Keratinocyte (primary cell): ENCODE measurements at regions not wholly inside any gene's neighbourhood (a gene's known extent, or its start where the extent isn't known, plus 50 kb on each side); places are given as distances from the start of the nearest gene placed in this dataset.

Experiments used
- DNase-seq: peaks from one replicate; pipeline ENCODE4 v3.0.0-alpha.2; 2011; ENCODE audit warnings: low read depth, missing footprints, low spot score
- FAIRE-seq: peaks from 2 replicates; lab custom pipeline; 2011; peaks lifted over from hg19 to GRCh38; lab: Jason Lieb, UNC
- H2AFZ ChIP-seq: 2 replicates; pipeline ENCODE4 v1.6.0; 2012; ENCODE audit warnings: low read length, control low read depth, inconsistent platforms; ENCODE audit not compliant: control insufficient read depth
- H3K27ac ChIP-seq: 2 replicates; pipeline ENCODE4 v1.5.1; 2011; ENCODE audit warnings: low read length; ENCODE audit not compliant: control insufficient read depth, insufficient read depth
- H3K27me3 ChIP-seq: 3 replicates; pipeline ENCODE4 v1.6.0; 2011; ENCODE audit warnings: low read length; ENCODE audit not compliant: control insufficient read depth, insufficient read depth; ENCODE audit errors: extremely low read depth
- H3K36me3 ChIP-seq, 2 experiments: 2 replicates in 1 of 2; 3 replicates in 1 of 2; pipeline ENCODE4 v1.5.1; 2011; ENCODE audit warnings: low read length in 2 of 2, mild to moderate bottlenecking in 1 of 2; ENCODE audit not compliant: control insufficient read depth in 2 of 2, insufficient read depth in 2 of 2; ENCODE audit errors: extremely low read depth in 1 of 2
- H3K4me1 ChIP-seq: 3 replicates; pipeline ENCODE4 v1.5.1; 2011; ENCODE audit warnings: low read length; ENCODE audit not compliant: control insufficient read depth, insufficient read depth; ENCODE audit errors: extremely low read depth
- H3K4me2 ChIP-seq: 3 replicates; pipeline ENCODE4 v1.6.0; 2011; ENCODE audit warnings: low read depth, low read length; ENCODE audit not compliant: control insufficient read depth, insufficient read depth; ENCODE audit errors: extremely low read depth
- H3K4me3 ChIP-seq, 3 experiments: fragments of 200-600 bp in 1 of 3; sonication (generic) in 1 of 3; 2 replicates in 2 of 3; 3 replicates in 1 of 3; pipeline ENCODE4 v1.5.1; 2011 to 2016; ENCODE audit warnings: low read length in 3 of 3, mild to moderate bottlenecking in 3 of 3, control low read depth in 2 of 3, inconsistent platforms in 1 of 3, low read depth in 1 of 3, mixed read lengths in 1 of 3, mixed run types in 1 of 3, moderate library complexity in 1 of 3; ENCODE audit not compliant: control insufficient read depth in 2 of 3, insufficient read depth in 2 of 3; ENCODE audit errors: extremely low read depth in 1 of 3
- H3K79me2 ChIP-seq: 2 replicates; pipeline ENCODE4 v1.6.0; 2012; ENCODE audit warnings: low read length; ENCODE audit not compliant: control insufficient read depth, insufficient read depth
- H3K9ac ChIP-seq: 3 replicates; pipeline ENCODE4 v1.6.0; 2011; ENCODE audit warnings: low read length; ENCODE audit not compliant: control insufficient read depth, insufficient read depth; ENCODE audit errors: extremely low read depth
- H3K9me1 ChIP-seq: 3 replicates; pipeline ENCODE4 v1.6.0; 2011; ENCODE audit warnings: low read length; ENCODE audit not compliant: control insufficient read depth, insufficient read depth; ENCODE audit errors: extremely low read depth
- H3K9me3 ChIP-seq: 2 replicates; pipeline ENCODE4 v1.5.1; 2012; ENCODE audit warnings: low read depth, low read length; ENCODE audit not compliant: control insufficient read depth
- H4K20me1 ChIP-seq: 3 replicates; pipeline ENCODE4 v1.6.0; 2011; ENCODE audit warnings: low read length; ENCODE audit not compliant: control insufficient read depth, insufficient read depth; ENCODE audit errors: extremely low read depth
- EZH2 ChIP-seq: IDR thresholded peaks from one replicate; pipeline ENCODE4 v1.6.1; 2012; ENCODE audit warnings: inconsistent platforms, mild to moderate bottlenecking, low read length, moderate library complexity
- dilution Hi-C: fragments of 300-500 bp; cut with MboI; formaldehyde crosslinking; loops from one replicate; pipeline ENCODE4 v1.7.0; 2020; ENCODE audit warnings: low sequenced_read_pairs; ENCODE audit not compliant: extremely low pct_ligation_motif_present
- TF ChIP-seq, protein P1 (sequence below), 3 experiments: IDR thresholded peaks in 1 of 3; conservative IDR thresholded peaks in 1 of 3; optimal IDR thresholded peaks in 1 of 3; 2 replicates in 2 of 3; 3 replicates in 1 of 3; pipeline versions ENCODE3 to v1.5.1; 2011; ENCODE audit warnings: low read length in 3 of 3, mild to moderate bottlenecking in 3 of 3, moderate library complexity in 2 of 3, control low read depth in 1 of 3, inconsistent platforms in 1 of 3; ENCODE audit not compliant: insufficient read depth in 2 of 3; ENCODE audit errors: extremely low read depth in 1 of 3

DNA sequence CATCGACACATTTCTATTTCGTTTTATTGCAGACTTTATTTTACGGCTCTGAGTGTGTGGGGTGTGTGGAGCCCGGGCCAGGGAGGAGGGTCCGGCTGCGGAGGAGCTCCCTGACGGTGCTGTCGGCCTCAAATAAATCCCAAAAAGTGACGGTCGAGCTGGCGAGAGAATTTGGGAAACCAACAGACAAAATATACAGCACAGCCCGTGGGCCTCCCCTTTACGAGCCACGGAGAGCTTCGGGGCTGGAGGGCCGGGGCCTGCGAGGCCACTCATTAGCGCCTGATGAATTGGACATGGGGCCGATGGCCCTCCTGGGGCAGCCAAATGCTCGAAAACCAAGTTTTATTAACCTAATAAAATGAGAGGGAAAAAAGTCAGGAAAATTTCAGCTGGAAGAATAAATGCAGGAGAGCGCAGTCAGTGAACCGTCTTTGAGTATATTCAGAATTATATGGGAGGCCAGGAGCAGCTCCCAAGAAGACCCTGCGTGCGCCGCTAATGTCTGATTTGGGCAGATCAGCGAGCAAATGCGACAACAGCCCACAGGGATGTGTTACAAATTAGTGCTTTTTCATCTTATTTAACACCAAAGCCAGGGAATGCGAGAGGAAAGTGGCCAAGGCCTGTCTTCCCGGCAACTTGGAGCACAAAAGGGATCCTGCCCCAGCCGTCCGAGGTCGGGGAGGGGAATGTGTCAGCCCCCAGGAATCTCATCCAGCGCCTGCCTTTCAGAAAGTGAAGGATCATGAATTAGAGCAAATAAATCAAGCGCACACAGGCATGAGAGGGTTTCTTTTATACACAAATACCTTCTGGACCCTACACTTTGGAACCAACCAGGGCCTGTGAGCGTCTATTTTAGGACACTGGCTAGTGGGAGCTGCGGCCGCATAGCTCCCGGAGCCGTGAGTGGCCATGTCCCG lies 249.1 kb downstream of the C16orf95 start:
- dilution Hi-C loops, result no loop called here
- H2AFZ ChIP-seq, result no peak overlapping the region
- no peak for FAIRE-seq
- no peaks in the 10 kb centered on the region for H3K36me3 ChIP-seq
- no peaks in the 10 kb centered on the region for H4K20me1 ChIP-seq
- TF ChIP-seq, protein P1, sequence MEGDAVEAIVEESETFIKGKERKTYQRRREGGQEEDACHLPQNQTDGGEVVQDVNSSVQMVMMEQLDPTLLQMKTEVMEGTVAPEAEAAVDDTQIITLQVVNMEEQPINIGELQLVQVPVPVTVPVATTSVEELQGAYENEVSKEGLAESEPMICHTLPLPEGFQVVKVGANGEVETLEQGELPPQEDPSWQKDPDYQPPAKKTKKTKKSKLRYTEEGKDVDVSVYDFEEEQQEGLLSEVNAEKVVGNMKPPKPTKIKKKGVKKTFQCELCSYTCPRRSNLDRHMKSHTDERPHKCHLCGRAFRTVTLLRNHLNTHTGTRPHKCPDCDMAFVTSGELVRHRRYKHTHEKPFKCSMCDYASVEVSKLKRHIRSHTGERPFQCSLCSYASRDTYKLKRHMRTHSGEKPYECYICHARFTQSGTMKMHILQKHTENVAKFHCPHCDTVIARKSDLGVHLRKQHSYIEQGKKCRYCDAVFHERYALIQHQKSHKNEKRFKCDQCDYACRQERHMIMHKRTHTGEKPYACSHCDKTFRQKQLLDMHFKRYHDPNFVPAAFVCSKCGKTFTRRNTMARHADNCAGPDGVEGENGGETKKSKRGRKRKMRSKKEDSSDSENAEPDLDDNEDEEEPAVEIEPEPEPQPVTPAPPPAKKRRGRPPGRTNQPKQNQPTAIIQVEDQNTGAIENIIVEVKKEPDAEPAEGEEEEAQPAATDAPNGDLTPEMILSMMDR (optimal IDR thresholded peaks at IDR 0.05 in 1 of 3, IDR thresholded peaks at IDR 0.05 in 1 of 3, conservative IDR thresholded peaks at IDR 0.05 in 1 of 3; ENCODE audit: extremely low read depth in 1 of 3, insufficient read depth in 2 of 3, low read length in 3 of 3), result no peak
- TF ChIP-seq EZH2, result no peak
- no peak overlapping the region for H3K4me3 ChIP-seq
- H3K27me3 ChIP-seq, result no peaks in the 10 kb centered on the region
- H3K9ac ChIP-seq, result no peak overlapping the region
- H3K4me2 ChIP-seq, result no peak overlapping the region
- no peaks in the 10 kb centered on the region for H3K9me3 ChIP-seq
- no peaks in the 10 kb centered on the region for H3K79me2 ChIP-seq
- H3K4me1 ChIP-seq, result no peaks in the 10 kb centered on the region
- H3K9me1 ChIP-seq, result no peaks in the 10 kb centered on the region
- DNase-seq, result no peak
- H3K27ac ChIP-seq, result no peak overlapping the region

DNA sequence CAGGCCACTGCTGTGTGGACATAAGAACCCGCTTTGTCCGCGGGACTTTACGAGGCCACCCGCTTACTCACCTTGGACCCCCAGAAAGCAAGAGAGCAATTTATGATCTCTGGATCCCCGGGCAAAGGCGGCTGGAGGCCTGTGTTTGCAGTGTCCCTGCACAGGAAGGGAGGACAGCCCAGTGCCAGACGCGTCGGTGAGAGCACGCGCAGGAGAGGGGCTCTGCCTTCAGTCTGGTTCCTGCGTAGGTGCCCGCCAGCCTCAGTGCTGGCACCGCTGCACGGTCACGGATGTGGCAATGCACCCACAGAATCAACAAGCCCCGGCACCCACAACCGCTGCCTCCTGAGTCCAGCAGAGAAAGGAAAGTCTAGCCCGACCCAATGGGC lies 248.4 kb downstream of the C16orf95 start:
- TF ChIP-seq EZH2, result no peak
- TF ChIP-seq, protein P1 (optimal IDR thresholded peaks at IDR 0.05 in 1 of 3, IDR thresholded peaks at IDR 0.05 in 1 of 3, conservative IDR thresholded peaks at IDR 0.05 in 1 of 3; ENCODE audit: extremely low read depth in 1 of 3, insufficient read depth in 2 of 3, low read length in 3 of 3), result no peak
- H2AFZ ChIP-seq, result no peak overlapping the region
- no peaks in the 10 kb centered on the region for H3K9me3 ChIP-seq
- no peaks in the 10 kb centered on the region for H3K4me1 ChIP-seq
- H4K20me1 ChIP-seq, result no peaks in the 10 kb centered on the region
- H3K4me2 ChIP-seq, result no peak overlapping the region
- H3K9me1 ChIP-seq, result no peaks in the 10 kb centered on the region
- H3K9ac ChIP-seq, result no peak overlapping the region
- no peak overlapping the region for H3K27ac ChIP-seq
- no peak for FAIRE-seq
- H3K27me3 ChIP-seq, result no peaks in the 10 kb centered on the region
- no peaks in the 10 kb centered on the region for H3K36me3 ChIP-seq
- H3K79me2 ChIP-seq, result no peaks in the 10 kb centered on the region
- no peak for DNase-seq
- dilution Hi-C loops, result no loop called here
- no peak overlapping the region for H3K4me3 ChIP-seq
